A549 (cell line): ENCODE measurements at regions not wholly inside any gene's neighbourhood (a gene's known extent, or its start where the extent isn't known, plus 50 kb on each side); places are given as distances from the start of the nearest gene placed in this dataset.
A peak's percentile ranks its signal among the peaks of the same experiment; 100 is the strongest.
"Not testable (repeated sequence)": the region's sequence is repeated elsewhere in the genome, so short reads cannot be mapped to it uniquely, and the experiment has no call there.

Source experiments
- ATAC-seq, 2 experiments: fragments of 200-7000 bp in 1 of 2; fragments of >200 bp in 1 of 2; cut with Nextera tagmentation in 1 of 2; cut with Tn5 transposase in 1 of 2; 3 replicates each; pipeline versions ENCODE4 v1.8.0 to v1.9.1; 2018 to 2020; ENCODE audit warnings: mild to moderate bottlenecking in 1 of 2, moderate library complexity in 1 of 2
- CTCF ChIA-PET: fragments of 300-600 bp; sonication (Branson Sonifier 250); formaldehyde crosslinking; extraction: SDS; loops from one replicate; lab custom pipeline; 2021; ENCODE audit warnings: antibody characterized with exemption, inconsistent platforms; lab: Yijun Ruan, JAX
- POLR2A ChIA-PET: fragments of 350-600 bp; formaldehyde crosslinking; extraction: SDS; loops from one replicate; lab custom pipeline; 2021; ENCODE audit warnings: antibody characterized with exemption, inconsistent platforms; lab: Yijun Ruan, JAX
- DNase-seq, 2 experiments: peaks; one replicate each; pipeline versions ENCODE4 v3.0.0 to v3.0.0-alpha.2; 2011 to 2016; ENCODE audit warnings: low read depth in 1 of 2, low spot score in 1 of 2
- FAIRE-seq: peaks from 2 replicates; lab custom pipeline; 2011; peaks lifted over from hg19 to GRCh38; lab: Jason Lieb, UNC
- H3K27ac ChIP-seq, 2 experiments: fragments of >200 bp; sonication (Bioruptor Twin); formaldehyde crosslinking; 3 replicates each; pipeline ENCODE4 v1.5.1; 2016 to 2017
- H3K4me1 ChIP-seq: fragments of >200 bp; sonication (Bioruptor Twin); formaldehyde crosslinking; 3 replicates; pipeline ENCODE4 v1.6.1; 2016
- H3K4me2 ChIP-seq: fragments of >200 bp; sonication (Bioruptor Twin); formaldehyde crosslinking; 3 replicates; pipeline ENCODE4 v1.6.1; 2016
- H3K4me3 ChIP-seq: fragments of >200 bp; sonication (Bioruptor Twin); formaldehyde crosslinking; 3 replicates; pipeline ENCODE4 v1.5.1; 2016
- H3K9me3 ChIP-seq: fragments of >200 bp; sonication (Bioruptor Twin); formaldehyde crosslinking; 3 replicates; pipeline ENCODE4 v1.6.1; 2016
- CBX2 ChIP-seq: fragments of 200-600 bp; sonication (generic); IDR thresholded peaks from 2 replicates; pipeline ENCODE4 v1.6.1; 2016; ENCODE audit warnings: low read depth, mild to moderate bottlenecking, borderline replicate concordance
- CBX8 ChIP-seq: fragments of 200-600 bp; sonication (generic); IDR thresholded peaks from 2 replicates; pipeline ENCODE4 v1.6.1; 2016
- CEBPB ChIP-seq, 2 experiments: fragments of >200 bp in 1 of 2; sonication (Bioruptor Twin) in 1 of 2; formaldehyde crosslinking in 1 of 2; IDR thresholded peaks; 2 replicates each; pipeline ENCODE4 v1.6.1; 2012 to 2016
- CHD4 ChIP-seq: fragments of 200-600 bp; sonication (generic); IDR thresholded peaks from 2 replicates; pipeline ENCODE4 v1.6.1; 2016; ENCODE audit warnings: antibody characterized with exemption, mild to moderate bottlenecking, borderline replicate concordance
- EP300 ChIP-seq, 2 experiments: fragments of >200 bp; sonication (Bioruptor Twin); formaldehyde crosslinking; IDR thresholded peaks; 2 replicates in 1 of 2; 3 replicates in 1 of 2; pipeline ENCODE4 v1.6.1; 2016 to 2017
- FOSB ChIP-seq: fragments of 250-450 bp; sonication (Bioruptor Pico); IDR thresholded peaks from 2 replicates; pipeline ENCODE4 v1.5.0; 2020; ENCODE audit warnings: mild to moderate bottlenecking, moderate library complexity
- FOSL2 ChIP-seq, 2 experiments: fragments of 450-650 bp in 1 of 2; fragments of >200 bp in 1 of 2; sonication (Bioruptor Twin) in 1 of 2; formaldehyde crosslinking; IDR thresholded peaks; 2 replicates each; pipeline versions ENCODE4 v1.5.0 to v1.6.1; 2016 to 2020; ENCODE audit warnings: mild to moderate bottlenecking in 1 of 2, moderate library complexity in 1 of 2
- FOXS1 ChIP-seq: fragments of 250-450 bp; sonication (Bioruptor Pico); IDR thresholded peaks from 2 replicates; pipeline ENCODE4 v1.5.0; 2020; ENCODE audit warnings: mild to moderate bottlenecking, moderate library complexity
- GATA3 ChIP-seq: IDR thresholded peaks from 2 replicates; pipeline ENCODE4 v1.6.1; 2012; ENCODE audit warnings: borderline replicate concordance
- HES2 ChIP-seq: fragments of >200 bp; sonication (Bioruptor Twin); formaldehyde crosslinking; IDR thresholded peaks from 2 replicates; pipeline ENCODE4 v1.6.1; 2016
- HMGXB4 ChIP-seq: fragments of 250-450 bp; sonication (Bioruptor Pico); IDR thresholded peaks from 2 replicates; pipeline ENCODE4 v1.5.0; 2021; ENCODE audit warnings: mild to moderate bottlenecking, moderate library complexity, borderline replicate concordance
- HOXA7 ChIP-seq: fragments of 250-450 bp; sonication (Bioruptor Pico); IDR thresholded peaks from 2 replicates; pipeline ENCODE4 v1.5.0; 2020; ENCODE audit warnings: mild to moderate bottlenecking, moderate library complexity
- HOXB5 ChIP-seq: fragments of 250-450 bp; sonication (Bioruptor Pico); IDR thresholded peaks from 2 replicates; pipeline ENCODE4 v1.5.0; 2020; ENCODE audit warnings: mild to moderate bottlenecking, moderate library complexity
- MAFK ChIP-seq: fragments of 450-650 bp; IDR thresholded peaks from 2 replicates; pipeline ENCODE4 v1.6.1; 2014; ENCODE audit not compliant: partially characterized antibody
- NPAS2 ChIP-seq: fragments of 250-450 bp; sonication (Bioruptor Pico); IDR thresholded peaks from 2 replicates; pipeline ENCODE4 v1.8.0; 2022; ENCODE audit warnings: mild to moderate bottlenecking, moderate library complexity, borderline replicate concordance
- NR3C1 ChIP-seq: fragments of >200 bp; sonication (Bioruptor Twin); formaldehyde crosslinking; IDR thresholded peaks from 3 replicates; pipeline ENCODE4 v1.6.1; 2017
- POLR2A ChIP-seq: IDR thresholded peaks from 2 replicates; pipeline ENCODE4 v1.6.1; 2012; ENCODE audit warnings: mild to moderate bottlenecking, low read length
- SMC3 ChIP-seq: fragments of >200 bp; sonication (Bioruptor Twin); formaldehyde crosslinking; IDR thresholded peaks from 3 replicates; pipeline ENCODE4 v1.6.1; 2018; ENCODE audit warnings: inconsistent platforms
- TFCP2L1 ChIP-seq: fragments of 250-450 bp; sonication (Bioruptor Pico); IDR thresholded peaks from 2 replicates; pipeline ENCODE4 v1.5.0; 2021; ENCODE audit warnings: mild to moderate bottlenecking
- USF2 ChIP-seq: fragments of 450-650 bp; IDR thresholded peaks from 2 replicates; pipeline ENCODE4 v1.6.1; 2014; ENCODE audit warnings: antibody characterized with exemption
- ZC3H11A ChIP-seq: fragments of 450-650 bp; IDR thresholded peaks from 2 replicates; pipeline ENCODE4 v1.6.1; 2014; ENCODE audit warnings: antibody characterized with exemption, mild to moderate bottlenecking
- ZFP36 ChIP-seq: fragments of 450-650 bp; IDR thresholded peaks from 2 replicates; pipeline ENCODE4 v1.6.1; 2014; ENCODE audit warnings: borderline replicate concordance; ENCODE audit not compliant: partially characterized antibody
- ZNF302 ChIP-seq: fragments of 250-450 bp; sonication (Bioruptor Pico); IDR thresholded peaks from 2 replicates; pipeline ENCODE4 v1.9.0; 2021; ENCODE audit warnings: inconsistent platforms, mild to moderate bottlenecking, moderate library complexity
- ZSCAN20 ChIP-seq: fragments of 250-450 bp; sonication (Bioruptor Pico); IDR thresholded peaks from 2 replicates; pipeline ENCODE4 v1.8.0; 2022; ENCODE audit warnings: mild to moderate bottlenecking, moderate library complexity
- WGBS: methylation state at CpG from one replicate; pipeline ENCODE4 v1.1.6; 2017; ENCODE audit errors: missing lambda C conversion rate; 5-methylcytosine and 5-hydroxymethylcytosine counted together
- TF ChIP-seq, protein P1 (sequence below): IDR thresholded peaks from 2 replicates; pipeline ENCODE4 v1.6.1; 2012; ENCODE audit warnings: low read depth, borderline replicate concordance
- TF ChIP-seq, protein P2 (sequence below): IDR thresholded peaks from 2 replicates; pipeline ENCODE4 v1.6.1; 2012

- Histone ChIP-seq H3K4me3 (no peak overlapping the region), H3K4me2 (no peak overlapping the region), H3K4me1 (no peaks in the 10 kb centered on the region), H3K9me3 (peaks cover 24% of the 10 kb centered on the region), H3K27ac (no peak overlapping the region)
- FAIRE-seq (no peak), DNase-seq (no peak), ATAC-seq (no peak)
- ChIA-PET CTCF (no interaction called here), POLR2A (no interaction called here)
- TF ChIP-seq CHD4: no peak
These were observed 347.6 kb upstream of the SULF2 start for GRCh38 chr20:48132834-48133233.

GRCh38 chr20:48131581-48131980 lies 346.3 kb upstream of the SULF2 start:
- Histone ChIP-seq H3K4me1 (no peaks in the 10 kb centered on the region), H3K27ac (no peak overlapping the region), H3K4me3 (no peak overlapping the region), H3K4me2 (no peak overlapping the region), H3K9me3 (peaks cover 23% of the 10 kb centered on the region)
- DNase-seq (no peak), FAIRE-seq (no peak), ATAC-seq (no peak)
- ChIA-PET CTCF (interaction anchor here (0.8 to 1.6 kb wide), 5 partner anchors 14 to 345 kb away, joined by 3 to 4 read pairs (median 3); no protein-coding TSS in a partner anchor), POLR2A (no interaction called here)
- 0% methylated on average over 3 of the region's 3 CpGs for WGBS
- TF ChIP-seq FOSB (no peak), FOXS1 (no peak), USF2 (no peak), ZFP36 (no peak), CEBPB (IDR thresholded peaks at IDR 0.05) (no peak)
- TF ChIP-seq, protein P1, sequence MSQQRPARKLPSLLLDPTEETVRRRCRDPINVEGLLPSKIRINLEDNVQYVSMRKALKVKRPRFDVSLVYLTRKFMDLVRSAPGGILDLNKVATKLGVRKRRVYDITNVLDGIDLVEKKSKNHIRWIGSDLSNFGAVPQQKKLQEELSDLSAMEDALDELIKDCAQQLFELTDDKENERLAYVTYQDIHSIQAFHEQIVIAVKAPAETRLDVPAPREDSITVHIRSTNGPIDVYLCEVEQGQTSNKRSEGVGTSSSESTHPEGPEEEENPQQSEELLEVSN: no peak

- WGBS: 18% methylated on average over 5 of the region's 5 CpGs
- no peaks in the 10 kb centered on the region for H3K4me1 ChIP-seq
- FAIRE-seq: no peak
- DNase-seq: no peak
- CTCF ChIA-PET: interaction anchor here (1.5 kb wide), 1 partner anchor 491 kb away, joined by 4 read pairs; no protein-coding TSS in a partner anchor
- H3K27ac ChIP-seq: no peak overlapping the region
- TF ChIP-seq CBX8 (no peak), ZNF302 (CRISPR knock-in tag) (no peak), NPAS2 (CRISPR knock-in tag) (no peak), MAFK (peak; percentile 47), HOXA7 (CRISPR knock-in tag) (no peak), EP300 (IDR thresholded peaks at IDR 0.05) (no peak), CBX2 (no peak)
- TF ChIP-seq, protein P2, sequence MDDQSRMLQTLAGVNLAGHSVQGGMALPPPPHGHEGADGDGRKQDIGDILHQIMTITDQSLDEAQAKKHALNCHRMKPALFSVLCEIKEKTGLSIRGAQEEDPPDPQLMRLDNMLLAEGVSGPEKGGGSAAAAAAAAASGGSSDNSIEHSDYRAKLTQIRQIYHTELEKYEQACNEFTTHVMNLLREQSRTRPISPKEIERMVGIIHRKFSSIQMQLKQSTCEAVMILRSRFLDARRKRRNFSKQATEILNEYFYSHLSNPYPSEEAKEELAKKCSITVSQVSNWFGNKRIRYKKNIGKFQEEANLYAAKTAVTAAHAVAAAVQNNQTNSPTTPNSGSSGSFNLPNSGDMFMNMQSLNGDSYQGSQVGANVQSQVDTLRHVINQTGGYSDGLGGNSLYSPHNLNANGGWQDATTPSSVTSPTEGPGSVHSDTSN: no peak
- H3K9me3 ChIP-seq: peaks cover 20% of the 10 kb centered on the region
- H3K4me2 ChIP-seq: no peak overlapping the region
- POLR2A ChIA-PET: no interaction called here
- no peak for ATAC-seq
- no peak overlapping the region for H3K4me3 ChIP-seq
These were observed 344.2 kb upstream of the SULF2 start for GRCh38 chr20:48129345-48129942.

- H3K9me3 ChIP-seq: peaks cover 27% of the 10 kb centered on the region
- no peak overlapping the region for H3K4me2 ChIP-seq
- POLR2A ChIA-PET: no interaction called here
- ATAC-seq: no peak
- no peak for DNase-seq
- FAIRE-seq: no peak
- no peaks in the 10 kb centered on the region for H3K4me1 ChIP-seq
- no peak overlapping the region for H3K27ac ChIP-seq
- CTCF ChIA-PET: interaction anchor here (1.1 to 1.4 kb wide), 2 partner anchors 9 to 233 kb away, joined by 3 to 5 read pairs; no protein-coding TSS in a partner anchor
- H3K4me3 ChIP-seq: no peak overlapping the region
- 29% methylated on average over 3 of the region's 3 CpGs for WGBS
- TF ChIP-seq ZC3H11A (no peak), HMGXB4 (no peak), FOSL2 (IDR thresholded peaks at IDR 0.05) (no peak), FOSL2 (CRISPR knock-in tag; IDR thresholded peaks at IDR 0.05) (no peak), CBX8 (no peak), GATA3 (no peak), NR3C1 (no peak), HOXA7 (CRISPR knock-in tag) (no peak), SMC3 (no peak), TFCP2L1 (CRISPR knock-in tag) (no peak), POLR2A (no peak), ZSCAN20 (CRISPR knock-in tag) (no peak), HES2 (no peak), HOXB5 (CRISPR knock-in tag) (no peak)
These were observed 343.2 kb upstream of the SULF2 start for GRCh38 chr20:48128436-48128835.

GRCh38 chr20:48127964-48128363 lies 342.7 kb upstream of the SULF2 start:
- H3K9me3 ChIP-seq: peaks cover 26% of the 10 kb centered on the region
- POLR2A ChIA-PET, DNase-seq, H3K4me3 ChIP-seq, ATAC-seq, FAIRE-seq, H3K4me2 ChIP-seq, H3K27ac ChIP-seq, H3K4me1 ChIP-seq: not testable (repeated sequence)
- CTCF ChIA-PET: interaction anchor here (0.6 to 1.4 kb wide), 3 partner anchors 9 to 233 kb away, joined by 3 to 5 read pairs (median 3); no protein-coding TSS in a partner anchor
- WGBS: 54% methylated on average over 5 of the region's 10 CpGs
